ENCODE measurements at regions not wholly inside any gene's neighbourhood (a gene's known extent, or its start where the extent isn't known, plus 50 kb on each side); places are given as distances from the start of the nearest gene placed in this dataset.

GRCh38 chr12:89962648-89963047 is 254.0 kb upstream of the ATP2B1 start:
- TF ChIP-seq, protein P1, sequence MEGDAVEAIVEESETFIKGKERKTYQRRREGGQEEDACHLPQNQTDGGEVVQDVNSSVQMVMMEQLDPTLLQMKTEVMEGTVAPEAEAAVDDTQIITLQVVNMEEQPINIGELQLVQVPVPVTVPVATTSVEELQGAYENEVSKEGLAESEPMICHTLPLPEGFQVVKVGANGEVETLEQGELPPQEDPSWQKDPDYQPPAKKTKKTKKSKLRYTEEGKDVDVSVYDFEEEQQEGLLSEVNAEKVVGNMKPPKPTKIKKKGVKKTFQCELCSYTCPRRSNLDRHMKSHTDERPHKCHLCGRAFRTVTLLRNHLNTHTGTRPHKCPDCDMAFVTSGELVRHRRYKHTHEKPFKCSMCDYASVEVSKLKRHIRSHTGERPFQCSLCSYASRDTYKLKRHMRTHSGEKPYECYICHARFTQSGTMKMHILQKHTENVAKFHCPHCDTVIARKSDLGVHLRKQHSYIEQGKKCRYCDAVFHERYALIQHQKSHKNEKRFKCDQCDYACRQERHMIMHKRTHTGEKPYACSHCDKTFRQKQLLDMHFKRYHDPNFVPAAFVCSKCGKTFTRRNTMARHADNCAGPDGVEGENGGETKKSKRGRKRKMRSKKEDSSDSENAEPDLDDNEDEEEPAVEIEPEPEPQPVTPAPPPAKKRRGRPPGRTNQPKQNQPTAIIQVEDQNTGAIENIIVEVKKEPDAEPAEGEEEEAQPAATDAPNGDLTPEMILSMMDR (IDR thresholded peaks at IDR 0.05): peak; percentile 18
- no peaks in the 10 kb centered on the region for H3K27me3 ChIP-seq (ENCODE audit: low read depth)
- intact Hi-C loops (cut with DNase I): no loop called here
- ATAC-seq: peak; percentile 36 to 50
- H3K9me3 ChIP-seq: no peaks in the 10 kb centered on the region
- H3K36me3 ChIP-seq: no peaks in the 10 kb centered on the region
- H3K4me3 ChIP-seq: no peak overlapping the region
- H3K27ac ChIP-seq: no peak overlapping the region
- no peak for DNase-seq
- no peaks in the 10 kb centered on the region for H3K4me1 ChIP-seq

GRCh38 chr12:89960607-89961394 is 252.2 kb upstream of the ATP2B1 start:
- Histone ChIP-seq H3K36me3 (no peaks in the 10 kb centered on the region), H3K27me3 (ENCODE audit: low read depth) (no peaks in the 10 kb centered on the region), H3K4me1 (no peaks in the 10 kb centered on the region), H3K27ac (no peak overlapping the region), H3K9me3 (no peaks in the 10 kb centered on the region), H3K4me3 (no peak overlapping the region)
- intact Hi-C loops (cut with DNase I): no loop called here
- TF ChIP-seq, protein P1 (IDR thresholded peaks at IDR 0.05): no peak
- DNase-seq (no peak), ATAC-seq (no peak)

GRCh38 chr12:89960011-89960507 is 251.4 kb upstream of the ATP2B1 start:
- Histone ChIP-seq H3K36me3 (no peaks in the 10 kb centered on the region), H3K4me3 (no peak overlapping the region), H3K27ac (no peak overlapping the region), H3K27me3 (ENCODE audit: low read depth) (no peaks in the 10 kb centered on the region), H3K9me3 (no peaks in the 10 kb centered on the region), H3K4me1 (no peaks in the 10 kb centered on the region)
- peak; percentile 66 to 73 for ATAC-seq
- TF ChIP-seq, protein P1 (IDR thresholded peaks at IDR 0.05): no peak
- DNase-seq: no peak
- intact Hi-C loops (cut with DNase I): no loop called here

GRCh38 chr12:89959179-89959578 is 250.5 kb upstream of the ATP2B1 start:
- H3K27me3 ChIP-seq (ENCODE audit: low read depth): no peaks in the 10 kb centered on the region
- H3K36me3 ChIP-seq: no peaks in the 10 kb centered on the region
- H3K4me3 ChIP-seq: no peak overlapping the region
- DNase-seq: no peak
- no peaks in the 10 kb centered on the region for H3K9me3 ChIP-seq
- intact Hi-C loops (cut with DNase I): no loop called here
- TF ChIP-seq, protein P1 (IDR thresholded peaks at IDR 0.05): no peak
- no peaks in the 10 kb centered on the region for H3K4me1 ChIP-seq
- no peak for ATAC-seq
- H3K27ac ChIP-seq: no peak overlapping the region

DNA sequence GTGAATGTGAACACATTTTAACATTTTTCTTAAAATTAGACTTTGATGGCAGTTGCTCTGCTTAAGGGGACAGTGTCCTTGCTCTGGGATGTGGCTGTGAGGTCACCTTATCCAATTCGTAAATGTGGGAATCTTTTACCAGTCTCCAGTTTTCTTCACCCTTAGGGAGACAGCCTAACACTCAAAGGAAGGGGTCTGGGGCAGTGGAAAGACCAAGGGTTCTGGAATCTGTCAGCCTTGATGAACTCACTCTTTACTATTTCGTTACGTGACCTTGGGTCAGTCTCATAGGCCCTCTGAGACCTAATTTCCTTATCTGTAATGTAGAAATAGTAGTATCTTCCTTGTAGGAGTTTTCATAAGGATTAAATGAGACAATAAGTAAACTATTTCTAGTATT is 245.6 kb upstream of the ATP2B1 start:
- intact Hi-C loops (cut with DNase I): no loop called here
- TF ChIP-seq, protein P1 (IDR thresholded peaks at IDR 0.05): no peak
- Histone ChIP-seq H3K4me3 (no peak overlapping the region), H3K27ac (no peak overlapping the region), H3K36me3 (no peaks in the 10 kb centered on the region), H3K9me3 (no peaks in the 10 kb centered on the region), H3K4me1 (peaks cover 11% of the 10 kb centered on the region), H3K27me3 (ENCODE audit: low read depth) (no peaks in the 10 kb centered on the region)
- ATAC-seq: no peak
- DNase-seq: no peak
